ENCODE measurements at regions not wholly inside any gene's neighbourhood (a gene's known extent, or its start where the extent isn't known, plus 50 kb on each side); places are given as distances from the start of the nearest gene placed in this dataset.

DNA sequence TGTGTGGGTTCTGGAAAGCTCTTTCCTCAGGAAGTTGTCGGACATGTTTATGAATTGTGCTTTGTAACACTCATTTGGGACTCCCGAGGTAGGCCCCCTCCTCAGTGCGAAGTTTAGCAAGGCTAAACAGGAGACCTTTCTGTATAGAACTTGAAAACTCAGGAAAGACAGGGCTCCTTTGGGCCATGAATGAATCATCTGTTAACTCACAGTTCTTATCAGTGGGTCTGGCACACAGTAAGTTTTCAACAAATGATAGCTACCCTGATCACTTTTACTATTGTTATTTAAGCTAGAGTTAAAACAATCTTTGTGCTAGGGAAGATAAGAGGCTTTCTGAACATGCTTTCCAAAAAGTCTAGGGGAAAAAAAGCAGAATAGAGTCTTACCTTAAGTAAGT is 430.5 kb upstream of the ETAA1 start:
- Histone ChIP-seq H3K27me3 (ENCODE audit: insufficient read depth, poor library complexity, severe bottlenecking) (no peaks in the 10 kb centered on the region), H3K4me3 (replicated peaks; ENCODE audit: insufficient read depth, low read length) (no peak overlapping the region), H3K27ac (replicated peaks) (no peak overlapping the region)
- no peak for DNase-seq (ENCODE audit: low read depth in 1 of 2, low spot score in 1 of 2)
- TF ChIP-seq, protein P1, sequence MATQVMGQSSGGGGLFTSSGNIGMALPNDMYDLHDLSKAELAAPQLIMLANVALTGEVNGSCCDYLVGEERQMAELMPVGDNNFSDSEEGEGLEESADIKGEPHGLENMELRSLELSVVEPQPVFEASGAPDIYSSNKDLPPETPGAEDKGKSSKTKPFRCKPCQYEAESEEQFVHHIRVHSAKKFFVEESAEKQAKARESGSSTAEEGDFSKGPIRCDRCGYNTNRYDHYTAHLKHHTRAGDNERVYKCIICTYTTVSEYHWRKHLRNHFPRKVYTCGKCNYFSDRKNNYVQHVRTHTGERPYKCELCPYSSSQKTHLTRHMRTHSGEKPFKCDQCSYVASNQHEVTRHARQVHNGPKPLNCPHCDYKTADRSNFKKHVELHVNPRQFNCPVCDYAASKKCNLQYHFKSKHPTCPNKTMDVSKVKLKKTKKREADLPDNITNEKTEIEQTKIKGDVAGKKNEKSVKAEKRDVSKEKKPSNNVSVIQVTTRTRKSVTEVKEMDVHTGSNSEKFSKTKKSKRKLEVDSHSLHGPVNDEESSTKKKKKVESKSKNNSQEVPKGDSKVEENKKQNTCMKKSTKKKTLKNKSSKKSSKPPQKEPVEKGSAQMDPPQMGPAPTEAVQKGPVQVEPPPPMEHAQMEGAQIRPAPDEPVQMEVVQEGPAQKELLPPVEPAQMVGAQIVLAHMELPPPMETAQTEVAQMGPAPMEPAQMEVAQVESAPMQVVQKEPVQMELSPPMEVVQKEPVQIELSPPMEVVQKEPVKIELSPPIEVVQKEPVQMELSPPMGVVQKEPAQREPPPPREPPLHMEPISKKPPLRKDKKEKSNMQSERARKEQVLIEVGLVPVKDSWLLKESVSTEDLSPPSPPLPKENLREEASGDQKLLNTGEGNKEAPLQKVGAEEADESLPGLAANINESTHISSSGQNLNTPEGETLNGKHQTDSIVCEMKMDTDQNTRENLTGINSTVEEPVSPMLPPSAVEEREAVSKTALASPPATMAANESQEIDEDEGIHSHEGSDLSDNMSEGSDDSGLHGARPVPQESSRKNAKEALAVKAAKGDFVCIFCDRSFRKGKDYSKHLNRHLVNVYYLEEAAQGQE (IDR thresholded peaks at IDR 0.05; ENCODE audit: insufficient replicate concordance, low read depth): no peak
- TF ChIP-seq GABPA (IDR thresholded peaks at IDR 0.05; ENCODE audit: low read depth) (no peak), CTCF (IDR thresholded peaks at IDR 0.05; ENCODE audit: insufficient read depth, low read length) (no peak), POLR2AphosphoS5 (IDR thresholded peaks at IDR 0.05; ENCODE audit: low read depth) (no peak), SPI1 (IDR thresholded peaks at IDR 0.05; ENCODE audit: borderline replicate concordance, low read depth) (no peak)

GRCh38 chr2:66968946-66969345 is 428.2 kb upstream of the ETAA1 start:
- no peak for DNase-seq (ENCODE audit: low read depth in 1 of 2, low spot score in 1 of 2)
- H3K27me3 ChIP-seq (ENCODE audit: insufficient read depth, poor library complexity, severe bottlenecking): no peaks in the 10 kb centered on the region
- no peak overlapping the region for H3K4me3 ChIP-seq (replicated peaks; ENCODE audit: insufficient read depth, low read length)
- TF ChIP-seq GABPA (IDR thresholded peaks at IDR 0.05; ENCODE audit: low read depth): no peak
- TF ChIP-seq, protein P1 (IDR thresholded peaks at IDR 0.05; ENCODE audit: insufficient replicate concordance, low read depth): no peak
- TF ChIP-seq SPI1 (IDR thresholded peaks at IDR 0.05; ENCODE audit: borderline replicate concordance, low read depth): no peak
- TF ChIP-seq CTCF (IDR thresholded peaks at IDR 0.05; ENCODE audit: insufficient read depth, low read length): no peak
- TF ChIP-seq POLR2AphosphoS5 (IDR thresholded peaks at IDR 0.05; ENCODE audit: low read depth): no peak
- no peak overlapping the region for H3K27ac ChIP-seq (replicated peaks)

- DNase-seq (ENCODE audit: low read depth in 1 of 2, low spot score in 1 of 2): no peak
- TF ChIP-seq GABPA (IDR thresholded peaks at IDR 0.05; ENCODE audit: low read depth): no peak
- no peak for TF ChIP-seq SPI1 (IDR thresholded peaks at IDR 0.05; ENCODE audit: borderline replicate concordance, low read depth)
- TF ChIP-seq, protein P1 (IDR thresholded peaks at IDR 0.05; ENCODE audit: insufficient replicate concordance, low read depth): no peak
- TF ChIP-seq POLR2AphosphoS5 (IDR thresholded peaks at IDR 0.05; ENCODE audit: low read depth): no peak
- no peak for TF ChIP-seq CTCF (IDR thresholded peaks at IDR 0.05; ENCODE audit: insufficient read depth, low read length)
- Histone ChIP-seq H3K27me3 (ENCODE audit: insufficient read depth, poor library complexity, severe bottlenecking) (no peaks in the 10 kb centered on the region), H3K4me3 (replicated peaks; ENCODE audit: insufficient read depth, low read length) (no peak overlapping the region), H3K27ac (replicated peaks) (no peak overlapping the region)
Measured at GRCh38 chr2:66981074-66981473, 416.1 kb upstream of the ETAA1 start.
